ENCODE measurements at regions not wholly inside any gene's neighbourhood (a gene's known extent, or its start where the extent isn't known, plus 50 kb on each side); places are given as distances from the start of the nearest gene placed in this dataset.

DNA sequence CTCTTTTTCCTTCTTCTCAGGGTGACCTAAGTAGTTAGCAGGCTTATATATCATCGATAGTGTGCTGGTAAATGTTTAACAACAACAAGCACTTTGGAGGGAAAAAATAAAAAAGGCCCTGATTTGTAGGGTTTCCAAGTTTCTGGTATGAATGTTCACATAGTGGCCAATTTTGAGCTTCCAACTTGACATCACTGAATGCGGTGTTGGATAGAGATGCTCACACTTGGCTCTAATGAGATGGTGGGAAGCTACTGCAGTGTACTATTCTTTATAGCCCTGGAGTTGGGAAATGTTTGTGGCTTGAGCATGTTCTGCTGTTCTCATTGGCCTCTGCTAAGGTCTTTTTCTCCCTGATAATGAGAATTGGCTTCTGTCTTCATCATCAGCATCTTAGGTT is 875.3 kb downstream of the PCDH7 start:
- Mint-ChIP-seq H3K27ac (ENCODE audit: unreplicated experiment) (no peak overlapping the region), H3K9me3 (ENCODE audit: low read depth, unreplicated experiment) (peaks cover 12% of the 10 kb centered on the region), H3K36me3 (ENCODE audit: insufficient read depth, unreplicated experiment) (no peaks in the 10 kb centered on the region), H3K4me3 (ENCODE audit: low read depth, unreplicated experiment) (no peak overlapping the region), H3K27me3 (ENCODE audit: unreplicated experiment) (no peaks in the 10 kb centered on the region), H3K4me1 (ENCODE audit: low read depth, unreplicated experiment) (no peaks in the 10 kb centered on the region)
- BruUV-seq (replicated peaks), result no TSS peak
- intact Hi-C loops (cut with micrococcal nuclease; ENCODE audit: unreplicated experiment), result no loop called here
- DNase-seq, result no peak
- CTCF ChIA-PET, result no interaction called here
- TF ChIP-seq, protein P1, sequence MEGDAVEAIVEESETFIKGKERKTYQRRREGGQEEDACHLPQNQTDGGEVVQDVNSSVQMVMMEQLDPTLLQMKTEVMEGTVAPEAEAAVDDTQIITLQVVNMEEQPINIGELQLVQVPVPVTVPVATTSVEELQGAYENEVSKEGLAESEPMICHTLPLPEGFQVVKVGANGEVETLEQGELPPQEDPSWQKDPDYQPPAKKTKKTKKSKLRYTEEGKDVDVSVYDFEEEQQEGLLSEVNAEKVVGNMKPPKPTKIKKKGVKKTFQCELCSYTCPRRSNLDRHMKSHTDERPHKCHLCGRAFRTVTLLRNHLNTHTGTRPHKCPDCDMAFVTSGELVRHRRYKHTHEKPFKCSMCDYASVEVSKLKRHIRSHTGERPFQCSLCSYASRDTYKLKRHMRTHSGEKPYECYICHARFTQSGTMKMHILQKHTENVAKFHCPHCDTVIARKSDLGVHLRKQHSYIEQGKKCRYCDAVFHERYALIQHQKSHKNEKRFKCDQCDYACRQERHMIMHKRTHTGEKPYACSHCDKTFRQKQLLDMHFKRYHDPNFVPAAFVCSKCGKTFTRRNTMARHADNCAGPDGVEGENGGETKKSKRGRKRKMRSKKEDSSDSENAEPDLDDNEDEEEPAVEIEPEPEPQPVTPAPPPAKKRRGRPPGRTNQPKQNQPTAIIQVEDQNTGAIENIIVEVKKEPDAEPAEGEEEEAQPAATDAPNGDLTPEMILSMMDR (IDR thresholded peaks at IDR 0.05; ENCODE audit: unreplicated experiment), result no peak

DNA sequence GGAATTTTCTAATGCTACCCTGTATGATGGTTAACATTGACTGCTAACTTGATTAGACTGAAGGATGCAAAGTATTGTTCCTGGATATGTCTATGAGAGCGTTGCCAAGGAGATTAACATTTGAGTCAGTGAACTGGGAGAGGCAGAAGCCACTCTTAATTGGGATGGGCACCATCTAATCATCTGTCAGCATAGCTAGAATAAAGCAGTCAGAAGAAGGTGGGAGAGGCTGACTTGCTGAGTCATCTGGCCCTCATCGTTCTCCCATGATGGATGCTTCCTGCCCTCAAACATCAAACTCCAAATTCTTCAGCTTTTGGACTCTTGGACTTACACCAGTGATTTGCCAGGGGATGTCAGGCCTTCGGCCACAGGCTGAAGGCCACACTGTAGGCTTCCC is 878.5 kb downstream of the PCDH7 start:
- Mint-ChIP-seq H3K27ac (ENCODE audit: unreplicated experiment) (no peak overlapping the region), H3K4me1 (ENCODE audit: low read depth, unreplicated experiment) (no peaks in the 10 kb centered on the region), H3K36me3 (ENCODE audit: insufficient read depth, unreplicated experiment) (no peaks in the 10 kb centered on the region), H3K27me3 (ENCODE audit: unreplicated experiment) (no peaks in the 10 kb centered on the region), H3K9me3 (ENCODE audit: low read depth, unreplicated experiment) (peaks cover 8% of the 10 kb centered on the region), H3K4me3 (ENCODE audit: low read depth, unreplicated experiment) (no peak overlapping the region)
- DNase-seq, result no peak
- intact Hi-C loops (cut with micrococcal nuclease; ENCODE audit: unreplicated experiment), result no loop called here
- no TSS peak for BruUV-seq (replicated peaks)
- CTCF ChIA-PET, result no interaction called here
- TF ChIP-seq, protein P1 (IDR thresholded peaks at IDR 0.05; ENCODE audit: unreplicated experiment), result no peak

DNA sequence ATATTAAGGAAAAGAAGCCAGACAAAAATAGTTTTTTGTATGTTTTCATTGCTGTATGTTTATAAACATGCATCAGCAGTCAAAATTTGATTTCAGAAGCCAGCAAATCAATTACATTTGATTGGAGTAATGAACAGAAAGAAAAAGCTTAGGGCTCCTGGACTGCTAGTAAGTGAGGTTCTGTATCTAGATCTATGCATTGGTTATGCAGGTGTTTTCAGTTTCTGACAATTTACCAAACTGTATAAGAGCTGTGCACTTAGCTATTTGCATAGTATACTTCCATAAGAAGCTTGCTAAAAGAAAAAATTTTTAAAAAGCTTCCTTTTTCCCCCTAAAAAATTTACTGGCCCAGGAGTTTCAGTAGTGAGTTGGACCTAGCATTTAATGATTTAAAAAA is 881.6 kb downstream of the PCDH7 start:
- no peak for DNase-seq
- CTCF ChIA-PET, result no interaction called here
- TF ChIP-seq, protein P1 (IDR thresholded peaks at IDR 0.05; ENCODE audit: unreplicated experiment), result no peak
- no peaks in the 10 kb centered on the region for H3K4me1 Mint-ChIP-seq (ENCODE audit: low read depth, unreplicated experiment)
- no peak overlapping the region for H3K4me3 Mint-ChIP-seq (ENCODE audit: low read depth, unreplicated experiment)
- no TSS peak for BruUV-seq (replicated peaks)
- no peaks in the 10 kb centered on the region for H3K27me3 Mint-ChIP-seq (ENCODE audit: unreplicated experiment)
- H3K9me3 Mint-ChIP-seq (ENCODE audit: low read depth, unreplicated experiment), result peaks cover 7% of the 10 kb centered on the region
- intact Hi-C loops (cut with micrococcal nuclease; ENCODE audit: unreplicated experiment), result no loop called here
- H3K27ac Mint-ChIP-seq (ENCODE audit: unreplicated experiment), result no peak overlapping the region
- no peaks in the 10 kb centered on the region for H3K36me3 Mint-ChIP-seq (ENCODE audit: insufficient read depth, unreplicated experiment)

DNA sequence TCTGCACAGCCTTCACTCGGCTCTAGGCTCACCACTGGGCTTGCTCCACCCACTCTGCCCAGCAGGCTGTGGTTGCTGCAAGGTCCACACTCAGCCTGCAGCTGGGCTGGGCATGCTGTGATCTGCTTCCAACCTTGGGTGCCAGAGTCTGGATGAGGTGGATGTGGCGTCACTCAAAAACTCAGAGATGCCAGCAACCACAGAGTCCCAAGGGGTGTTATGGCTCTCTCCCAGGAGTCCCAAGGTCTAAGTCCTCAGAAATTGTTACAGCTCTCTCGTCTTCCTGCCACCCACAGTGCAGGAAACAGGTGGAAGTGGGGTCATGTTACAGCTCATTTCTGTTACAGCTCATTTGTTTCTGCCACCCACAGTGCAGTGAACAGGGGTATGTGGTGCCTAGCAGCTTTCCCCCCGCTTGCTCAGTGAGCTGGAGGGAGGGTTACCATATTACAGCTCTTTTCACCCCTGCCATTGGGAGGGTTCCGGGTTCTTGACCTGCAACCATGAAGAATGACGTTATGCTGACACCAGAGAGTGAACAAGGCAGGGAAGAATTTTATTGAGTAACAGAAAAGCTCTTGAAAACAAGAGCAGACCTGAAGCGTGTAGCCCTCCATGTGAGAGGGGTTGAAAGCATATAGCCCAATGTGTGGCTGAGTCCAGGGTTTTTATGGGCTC is 893.9 kb downstream of the PCDH7 start:
- no peak for DNase-seq
- intact Hi-C loops (cut with micrococcal nuclease; ENCODE audit: unreplicated experiment), result no loop called here
- H3K4me1 Mint-ChIP-seq (ENCODE audit: low read depth, unreplicated experiment), result no peaks in the 10 kb centered on the region
- CTCF ChIA-PET, result no interaction called here
- no peak overlapping the region for H3K4me3 Mint-ChIP-seq (ENCODE audit: low read depth, unreplicated experiment)
- no peaks in the 10 kb centered on the region for H3K36me3 Mint-ChIP-seq (ENCODE audit: insufficient read depth, unreplicated experiment)
- no TSS peak for BruUV-seq (replicated peaks)
- no peaks in the 10 kb centered on the region for H3K27me3 Mint-ChIP-seq (ENCODE audit: unreplicated experiment)
- H3K9me3 Mint-ChIP-seq (ENCODE audit: low read depth, unreplicated experiment), result peaks cover 5% of the 10 kb centered on the region
- H3K27ac Mint-ChIP-seq (ENCODE audit: unreplicated experiment), result no peak overlapping the region
- TF ChIP-seq, protein P1 (IDR thresholded peaks at IDR 0.05; ENCODE audit: unreplicated experiment), result no peak

Data from Calu3 (cell line).